NCI-H345 (cell line): ENCODE measurements at regions not wholly inside any gene's neighbourhood (a gene's known extent, or its start where the extent isn't known, plus 50 kb on each side); places are given as distances from the start of the nearest gene placed in this dataset.

Source experiments
- DNase-seq: peaks from one replicate; lab custom pipeline; 2025; lab: John Stamatoyannopoulos, UW

DNA sequence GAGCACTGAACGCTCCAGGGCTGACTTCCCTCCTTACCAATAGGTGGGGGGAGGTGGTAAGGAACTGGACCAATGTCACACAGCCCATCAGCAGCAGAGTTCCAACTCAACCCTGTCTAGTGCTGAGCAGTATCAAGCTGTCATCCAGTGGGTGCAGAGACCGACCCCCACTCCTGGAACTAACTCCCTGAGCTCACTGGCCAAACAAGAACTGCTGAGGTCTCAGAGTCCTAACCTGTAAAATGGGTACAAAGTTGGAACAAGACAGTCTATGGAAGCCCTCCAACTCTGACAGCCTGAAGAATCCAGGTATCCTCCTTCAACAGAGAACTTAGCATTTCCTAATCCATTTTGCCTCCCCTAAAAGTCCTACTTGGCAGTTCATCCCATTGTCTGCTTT, 91.1 kb upstream of the CLMN start:
- DNase-seq, result no peak

GRCh38 chr14:95409477-95410272, 90.0 kb upstream of the CLMN start:
- DNase-seq, result peak; percentile 21

GRCh38 chr14:95408731-95409476, 89.2 kb upstream of the CLMN start:
- DNase-seq, result no peak

DNA sequence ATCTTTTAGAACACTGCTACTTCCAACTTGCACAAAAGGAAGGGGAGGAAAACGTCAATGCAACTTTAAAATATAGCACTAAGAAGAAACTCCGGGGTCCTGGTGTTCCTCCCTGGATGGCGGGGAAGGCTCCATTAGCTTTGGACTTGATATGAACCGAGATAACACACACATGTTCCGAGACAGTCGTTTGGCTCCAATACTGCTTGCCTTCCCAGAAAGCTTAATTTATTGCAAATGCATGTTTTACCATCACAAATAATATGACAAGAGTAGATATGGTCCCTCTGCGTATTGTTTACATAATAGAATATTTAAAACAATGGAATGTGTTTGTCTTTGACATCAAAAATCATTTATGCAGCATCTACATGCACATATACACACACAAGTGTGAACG, 87.6 kb upstream of the CLMN start:
- DNase-seq, result no peak

DNA sequence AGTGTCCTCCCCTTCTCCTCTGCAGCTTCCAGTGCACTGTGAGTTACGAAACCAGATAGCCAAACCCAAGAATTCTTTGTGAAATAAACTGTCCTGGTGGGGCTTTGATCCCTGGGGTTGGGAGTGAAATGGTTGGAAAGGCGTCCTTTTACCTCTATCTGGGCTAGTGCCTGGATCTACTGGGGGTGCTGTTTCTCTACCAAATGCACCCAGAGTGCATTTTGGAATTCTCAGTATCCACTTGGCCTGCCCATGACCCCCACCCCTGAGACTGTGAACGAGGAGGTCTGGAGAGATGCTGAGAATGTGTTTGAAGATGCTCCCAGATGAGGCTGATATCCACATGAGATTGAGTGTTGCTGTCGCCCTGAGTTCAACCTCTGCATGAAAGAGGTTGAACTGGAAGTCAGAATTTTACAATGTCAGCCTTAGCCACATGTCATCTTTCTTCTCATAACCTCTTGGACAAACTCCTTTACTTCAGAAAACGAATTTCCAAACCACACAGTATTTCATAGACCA, 87.1 kb upstream of the CLMN start:
- no peak for DNase-seq

DNA sequence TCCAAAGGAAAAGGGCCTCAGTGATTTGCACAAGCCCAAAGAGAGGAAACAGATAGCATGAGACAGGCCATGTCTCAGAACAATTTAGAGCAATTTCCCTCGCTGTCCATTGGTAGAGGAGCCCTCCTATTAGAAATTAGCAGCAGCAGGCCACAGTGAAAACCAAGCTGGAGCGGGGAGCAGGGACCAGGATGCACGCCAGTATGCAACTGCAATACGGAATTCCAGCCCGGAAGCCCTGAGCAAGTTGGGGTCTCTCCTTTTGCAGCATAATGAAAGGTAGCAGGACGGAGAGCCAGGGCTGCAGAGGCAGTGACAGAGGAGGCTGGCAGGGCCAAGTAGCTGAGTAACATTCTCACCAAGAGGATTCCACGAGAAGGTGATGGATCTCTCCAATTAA, 84.9 kb upstream of the CLMN start:
- DNase-seq, result no peak

DNA sequence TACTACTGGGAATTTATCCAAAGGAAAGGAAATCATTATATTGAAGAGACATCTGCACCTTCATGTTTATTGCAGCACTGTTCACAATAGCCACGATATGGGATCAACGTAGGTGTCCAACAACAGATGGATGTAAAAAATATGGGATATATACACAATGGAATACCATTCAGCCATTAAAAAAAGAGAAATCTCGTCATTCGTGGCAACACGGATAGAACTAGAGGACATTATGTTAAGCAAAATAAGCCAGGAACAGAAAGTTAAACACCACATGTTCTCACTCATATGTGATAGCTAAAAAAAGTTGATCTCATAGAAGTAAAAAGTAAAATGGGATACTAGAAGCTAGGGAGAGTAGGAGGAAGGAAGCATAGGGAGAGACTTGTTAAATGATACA, 82.9 kb upstream of the CLMN start:
- no peak for DNase-seq

GRCh38 chr14:95402176-95402575, 82.5 kb upstream of the CLMN start:
- no peak for DNase-seq

DNA sequence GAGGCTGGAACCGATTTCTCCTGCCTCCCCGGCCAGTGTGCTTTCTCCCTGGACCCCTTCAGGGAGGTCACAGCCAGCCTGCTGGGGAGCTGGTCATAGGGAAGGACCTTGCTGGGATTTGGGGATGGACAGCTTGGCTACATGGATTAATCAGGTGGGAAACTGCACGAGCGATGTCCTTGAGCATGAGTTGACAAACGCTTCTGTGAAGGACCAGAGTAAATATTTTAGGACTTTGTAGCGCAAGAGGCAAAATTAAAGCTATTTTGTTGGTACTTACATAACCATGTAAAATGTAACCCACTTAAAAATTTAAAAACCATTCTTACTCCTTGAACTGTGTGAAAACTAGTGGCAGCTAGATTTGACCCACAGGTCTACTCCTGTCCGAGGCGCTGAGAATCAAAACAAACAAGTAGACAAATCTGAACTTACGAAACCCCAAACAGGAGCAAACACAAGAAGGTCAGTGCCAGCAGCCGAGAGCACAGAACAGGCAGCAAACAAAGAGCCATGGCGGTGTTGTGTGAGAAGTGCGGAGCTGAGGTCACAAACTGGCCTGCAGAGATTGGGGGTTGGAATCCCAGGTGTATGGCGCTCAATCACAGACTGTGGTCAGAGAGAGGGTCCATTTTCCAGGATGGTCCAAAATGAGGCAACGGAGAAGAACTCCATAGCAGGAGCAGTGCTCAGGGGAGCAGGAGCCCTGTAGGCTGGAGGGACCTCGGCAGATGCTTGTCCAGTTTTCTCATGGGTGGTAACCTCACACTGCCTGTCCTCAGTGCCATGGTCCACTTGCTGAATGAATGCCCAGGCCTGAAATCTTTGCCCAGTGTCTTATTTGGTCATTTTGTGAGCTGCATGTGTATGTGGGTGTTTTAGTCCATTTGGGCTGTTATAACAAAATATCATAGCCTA, 79.2 kb upstream of the CLMN start:
- DNase-seq, result no peak

DNA sequence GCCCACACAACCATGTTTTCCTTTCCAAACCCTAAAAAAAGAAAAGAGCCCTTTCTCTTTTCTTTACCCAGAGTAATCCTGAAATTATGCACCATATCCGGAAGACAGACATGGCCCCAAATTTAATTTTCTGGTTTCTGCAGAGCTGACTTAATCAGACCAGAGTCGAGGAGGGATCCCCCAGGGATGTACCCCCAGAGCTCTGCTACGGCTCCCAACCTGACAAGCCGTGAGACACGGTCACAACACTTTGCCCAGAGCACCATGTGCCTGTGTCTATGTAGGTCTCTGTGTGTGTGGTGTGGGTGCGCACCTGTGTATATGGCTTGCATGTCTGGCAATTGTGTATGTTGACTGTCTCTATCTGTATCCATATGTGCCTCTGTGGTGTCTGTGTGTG, 77.6 kb upstream of the CLMN start:
- no peak for DNase-seq

- no peak for DNase-seq
These were observed 76.5 kb upstream of the CLMN start for GRCh38 chr14:95396221-95396620.

- no peak for DNase-seq
These were observed 75.5 kb upstream of the CLMN start for GRCh38 chr14:95395098-95395737.

DNA sequence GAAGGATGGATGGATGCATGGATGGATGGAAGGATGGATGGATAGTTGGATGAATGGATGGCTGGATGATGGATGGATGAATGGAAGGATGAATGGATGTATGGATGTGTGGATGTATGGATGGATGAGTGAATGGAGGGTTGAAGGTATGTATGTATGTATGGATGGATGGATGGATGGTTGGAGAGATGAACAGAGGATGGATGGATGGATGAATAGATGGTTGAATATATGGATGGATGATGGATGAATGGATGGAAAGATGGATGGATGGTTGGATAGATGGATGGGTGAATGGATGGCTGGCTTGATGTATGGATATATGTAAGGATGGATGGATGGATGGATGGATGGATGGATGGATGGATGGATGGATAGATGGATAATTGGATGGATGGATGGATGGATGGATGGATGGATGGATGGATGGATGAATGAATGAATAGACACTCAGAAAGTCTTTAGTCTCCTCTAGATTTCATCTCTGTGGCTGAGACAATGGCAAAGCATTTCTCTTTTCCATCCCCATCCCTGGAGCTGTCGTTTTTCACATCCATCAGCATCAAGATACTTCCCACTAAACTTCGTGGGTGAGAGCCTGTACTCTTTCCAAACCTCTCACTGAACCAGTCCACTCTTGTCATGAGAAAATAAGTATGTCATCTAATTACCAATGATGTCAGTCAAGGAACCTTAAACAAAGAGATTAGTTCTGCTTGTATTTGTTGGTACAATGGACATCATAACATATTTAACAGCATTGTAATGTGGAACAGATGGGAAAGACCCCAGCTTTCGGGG, 74.8 kb upstream of the CLMN start:
- no peak for DNase-seq

GRCh38 chr14:95392841-95393240, 73.1 kb upstream of the CLMN start:
- DNase-seq, result no peak

GRCh38 chr14:95391331-95391730, 71.6 kb upstream of the CLMN start:
- no peak for DNase-seq

DNA sequence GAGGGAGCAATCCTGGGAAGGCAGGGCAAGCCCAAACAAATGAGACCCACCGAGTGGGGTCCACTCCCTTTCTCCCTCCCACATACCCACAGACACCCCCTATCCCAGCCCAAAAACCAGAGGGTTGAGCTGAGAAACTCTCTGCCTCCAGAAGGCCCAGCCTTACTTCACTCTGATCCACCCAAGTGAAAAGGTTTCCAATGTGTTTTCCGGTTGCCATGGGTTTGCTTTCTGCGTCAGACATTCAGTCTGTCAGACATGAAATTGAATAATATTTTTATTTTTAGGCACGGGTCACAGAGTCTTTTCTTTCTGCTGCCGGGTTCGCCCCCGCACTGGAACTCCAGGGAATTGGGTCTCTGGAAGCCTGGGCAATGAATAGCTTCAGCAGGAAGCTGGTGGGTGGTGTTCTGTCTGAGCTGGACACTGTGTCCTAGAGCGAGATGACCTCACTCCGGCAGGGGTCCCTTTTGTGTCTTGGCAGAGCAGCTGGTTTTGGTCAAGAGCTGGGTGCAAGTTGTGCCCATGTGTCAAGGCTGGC, 69.8 kb upstream of the CLMN start:
- DNase-seq, result no peak

DNA sequence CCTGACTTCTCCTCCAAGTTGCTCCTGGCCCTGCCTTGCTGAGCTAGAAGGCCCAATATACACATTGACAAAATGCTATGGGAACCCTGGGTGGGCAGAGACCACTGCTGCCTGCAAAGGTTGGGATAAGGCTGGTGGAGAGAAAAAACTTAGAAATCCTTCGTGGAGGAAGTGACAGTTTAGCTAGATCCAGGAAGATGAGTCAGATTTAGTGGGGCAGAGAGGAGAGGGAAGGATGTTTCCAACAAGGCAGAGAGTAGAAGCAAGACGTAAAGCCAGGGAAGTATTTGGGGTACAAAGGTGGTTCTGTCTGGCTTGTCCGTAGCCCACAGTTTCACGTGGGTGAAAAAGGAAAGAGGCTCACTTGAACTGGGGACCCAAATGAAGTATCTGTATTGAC, 69.0 kb upstream of the CLMN start:
- no peak for DNase-seq

DNA sequence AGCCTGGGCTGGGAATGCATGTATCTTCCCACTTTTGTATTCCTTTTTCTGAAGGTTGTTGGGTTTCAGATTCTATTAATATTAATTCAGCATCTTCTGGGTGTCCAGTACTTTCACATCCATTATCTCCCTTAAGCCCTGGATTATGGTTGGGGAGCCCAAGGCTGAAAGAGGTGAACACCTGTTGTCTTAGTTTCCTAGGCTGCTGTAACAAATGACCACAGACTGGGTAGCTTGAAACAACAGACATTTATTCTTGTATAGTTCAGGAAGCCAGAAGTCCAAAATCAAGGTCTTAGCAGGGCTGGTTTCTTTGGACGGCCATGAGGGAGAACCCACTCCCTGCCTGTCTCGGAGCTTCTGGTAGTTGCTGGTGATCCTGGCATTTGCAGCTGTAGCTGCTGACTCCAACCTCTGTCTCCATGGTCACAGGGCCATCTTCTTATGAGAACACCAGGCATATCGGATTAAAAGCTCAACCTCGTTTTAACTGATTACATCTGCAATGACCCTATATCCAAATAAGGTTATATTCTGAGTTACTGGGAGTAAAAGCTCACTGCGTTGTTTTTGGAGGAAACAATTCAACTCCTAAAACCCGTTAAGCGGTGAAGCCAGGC, 68.2 kb upstream of the CLMN start:
- no peak for DNase-seq

- DNase-seq, result no peak
These were observed 66.9 kb upstream of the CLMN start for GRCh38 chr14:95386536-95387095.

GRCh38 chr14:95385701-95386100, 66.0 kb upstream of the CLMN start:
- no peak for DNase-seq
